ENCODE measurements at regions not wholly inside any gene's neighbourhood (a gene's known extent, or its start where the extent isn't known, plus 50 kb on each side); places are given as distances from the start of the nearest gene placed in this dataset.

DNA sequence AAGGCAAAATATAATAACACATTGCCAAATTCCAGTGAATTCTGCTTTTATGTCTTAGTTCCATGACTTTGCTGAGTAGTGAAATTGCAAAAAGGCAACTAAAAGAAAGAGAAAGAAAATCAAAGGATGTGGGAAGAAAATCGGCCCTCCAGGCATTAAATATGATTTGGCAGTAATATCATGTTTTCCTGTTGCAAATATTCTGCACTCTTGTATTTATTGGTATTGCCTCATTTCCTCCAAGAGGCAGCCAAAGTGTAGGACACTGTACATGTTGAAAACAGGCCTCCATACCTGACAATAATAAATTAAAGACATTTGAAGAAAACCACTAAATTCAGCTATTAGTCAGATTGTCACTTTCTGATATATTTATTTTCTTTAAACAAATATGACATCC is 460.0 kb upstream of the NOX3 start:
- no peak for TF ChIP-seq POLR2A (IDR thresholded peaks at IDR 0.05)
- TF ChIP-seq, protein P1, sequence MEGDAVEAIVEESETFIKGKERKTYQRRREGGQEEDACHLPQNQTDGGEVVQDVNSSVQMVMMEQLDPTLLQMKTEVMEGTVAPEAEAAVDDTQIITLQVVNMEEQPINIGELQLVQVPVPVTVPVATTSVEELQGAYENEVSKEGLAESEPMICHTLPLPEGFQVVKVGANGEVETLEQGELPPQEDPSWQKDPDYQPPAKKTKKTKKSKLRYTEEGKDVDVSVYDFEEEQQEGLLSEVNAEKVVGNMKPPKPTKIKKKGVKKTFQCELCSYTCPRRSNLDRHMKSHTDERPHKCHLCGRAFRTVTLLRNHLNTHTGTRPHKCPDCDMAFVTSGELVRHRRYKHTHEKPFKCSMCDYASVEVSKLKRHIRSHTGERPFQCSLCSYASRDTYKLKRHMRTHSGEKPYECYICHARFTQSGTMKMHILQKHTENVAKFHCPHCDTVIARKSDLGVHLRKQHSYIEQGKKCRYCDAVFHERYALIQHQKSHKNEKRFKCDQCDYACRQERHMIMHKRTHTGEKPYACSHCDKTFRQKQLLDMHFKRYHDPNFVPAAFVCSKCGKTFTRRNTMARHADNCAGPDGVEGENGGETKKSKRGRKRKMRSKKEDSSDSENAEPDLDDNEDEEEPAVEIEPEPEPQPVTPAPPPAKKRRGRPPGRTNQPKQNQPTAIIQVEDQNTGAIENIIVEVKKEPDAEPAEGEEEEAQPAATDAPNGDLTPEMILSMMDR (IDR thresholded peaks at IDR 0.05), result no peak
- TF ChIP-seq POLR2AphosphoS5 (IDR thresholded peaks at IDR 0.05), result no peak

Measured in sigmoid colon (tissue), 4 donors.